B cell (primary cell): ENCODE measurements at regions not wholly inside any gene's neighbourhood (a gene's known extent, or its start where the extent isn't known, plus 50 kb on each side); places are given as distances from the start of the nearest gene placed in this dataset.

ENCODE experiments used
- ATAC-seq: fragments of 200-7000 bp; cut with Tn5 transposase; one replicate; pipeline ENCODE4 v1.10.0; 2021; ENCODE audit warnings: low read depth, mild to moderate bottlenecking, moderate number of reproducible peaks, moderate library complexity
- CTCF ChIA-PET: fragments of 350-600 bp; sonication (Branson Sonifier 250); formaldehyde crosslinking; loops from one replicate; lab custom pipeline; 2021; ENCODE audit warnings: antibody characterized with exemption, inconsistent platforms; lab: Charles Lee
- POLR2A ChIA-PET: fragments of 350-600 bp; sonication (Branson Sonifier 250); formaldehyde crosslinking; loops from one replicate; lab custom pipeline; 2021; ENCODE audit warnings: antibody characterized with exemption; lab: Charles Lee
- DNase-seq: peaks from one replicate; pipeline ENCODE4 v3.0.0; 2013
- H2AFZ ChIP-seq: 2 replicates; pipeline ENCODE4 v1.6.1; 2012; ENCODE audit warnings: mild to moderate bottlenecking, low read depth, low read length; ENCODE audit not compliant: insufficient read depth, poor library complexity, severe bottlenecking
- H3K27ac ChIP-seq, 2 donors: 1 replicate in 1 of 2; 2 replicates in 1 of 2; pipeline ENCODE4 v1.5.1; 2012 to 2013; ENCODE audit warnings: low read length in 2 of 2, mild to moderate bottlenecking in 2 of 2, moderate library complexity in 1 of 2
- H3K27me3 ChIP-seq, 4 experiments: fragments of 200-600 bp in 1 of 4; sonication (generic) in 1 of 4; replicated peaks in 1 of 4; 1 replicate in 2 of 4; 2 replicates in 2 of 4; pipeline versions ENCODE4 v1.6.1 to v1.7.0; 2013 to 2016; ENCODE audit warnings: low read length in 3 of 4, mild to moderate bottlenecking in 2 of 4, mixed read lengths in 1 of 4, moderate library complexity in 1 of 4; ENCODE audit not compliant: insufficient read depth in 4 of 4, control insufficient read depth in 3 of 4; ENCODE audit errors: control extremely low read depth in 1 of 4
- H3K36me3 ChIP-seq, 2 experiments: replicated peaks in 1 of 2; 1 replicate in 1 of 2; 2 replicates in 1 of 2; pipeline versions ENCODE4 v1.6.1 to v1.7.1; 2013; ENCODE audit warnings: low read length in 1 of 2; ENCODE audit not compliant: insufficient read depth in 2 of 2, control insufficient read depth in 1 of 2; ENCODE audit errors: control extremely low read depth in 1 of 2, extremely low read depth in 1 of 2
- H3K4me1 ChIP-seq, 2 donors: fragments of 200-600 bp in 1 of 2; sonication (generic) in 1 of 2; 1 replicate in 1 of 2; 2 replicates in 1 of 2; pipeline versions ENCODE4 v1.5.1 to v1.6.1; 2013 to 2017; ENCODE audit warnings: low read length in 2 of 2; ENCODE audit not compliant: control insufficient read depth in 2 of 2, insufficient read depth in 2 of 2
- H3K4me2 ChIP-seq: replicated peaks from 2 replicates; pipeline ENCODE3; 2012; ENCODE audit warnings: mild to moderate bottlenecking, low read depth, low read length; ENCODE audit not compliant: poor library complexity, severe bottlenecking
- H3K4me3 ChIP-seq, 5 experiments: fragments of 200-600 bp in 1 of 5; sonication (generic) in 1 of 5; 1 replicate in 3 of 5; 2 replicates in 2 of 5; pipeline versions ENCODE4 v1.5.1 to v1.7.0; 2011 to 2016; ENCODE audit warnings: low read length in 4 of 5, mild to moderate bottlenecking in 4 of 5, low read depth in 2 of 5, control low read depth in 1 of 5, moderate library complexity in 1 of 5; ENCODE audit not compliant: insufficient read depth in 1 of 5; ENCODE audit errors: control extremely low read depth in 1 of 5, extremely low read depth in 1 of 5
- H3K79me2 ChIP-seq: fragments of 200-600 bp; sonication (generic); one replicate; pipeline ENCODE4 v1.6.0; 2016; ENCODE audit warnings: low read length; ENCODE audit not compliant: control insufficient read depth, insufficient read depth
- H3K9ac ChIP-seq: fragments of 200-600 bp; sonication (generic); 2 replicates; pipeline ENCODE4 v1.6.1; 2017; ENCODE audit warnings: mild to moderate bottlenecking, low read length, moderate library complexity
- H3K9me3 ChIP-seq, 3 donors: one replicate each; pipeline versions ENCODE4 v1.6.1 to v1.7.1; 2013; ENCODE audit warnings: low read length in 2 of 3; ENCODE audit not compliant: control insufficient read depth in 2 of 3, insufficient read depth in 1 of 3; ENCODE audit errors: control extremely low read depth in 1 of 3
- H4K20me1 ChIP-seq: 2 replicates; pipeline ENCODE4 v1.6.0; 2012; ENCODE audit warnings: mild to moderate bottlenecking, low read length; ENCODE audit not compliant: insufficient read depth, control insufficient read depth, poor library complexity, severe bottlenecking
- H3K27ac Mint-ChIP-seq: one replicate; pipeline ENCODE4 v1.8.0; 2021; ENCODE audit warnings: mixed read lengths
- H3K27me3 Mint-ChIP-seq: one replicate; pipeline ENCODE4 v1.8.0; 2021; ENCODE audit warnings: mixed read lengths
- H3K4me1 Mint-ChIP-seq: one replicate; pipeline ENCODE4 v1.8.0; 2021; ENCODE audit warnings: mixed read lengths
- H3K4me3 Mint-ChIP-seq: one replicate; pipeline ENCODE4 v1.8.0; 2021; ENCODE audit warnings: mixed read lengths
- H3K9me3 Mint-ChIP-seq: one replicate; pipeline ENCODE4 v1.8.0; 2022; ENCODE audit warnings: mixed read lengths; ENCODE audit not compliant: insufficient read depth
- CTCF ChIP-seq: fragments of 200-600 bp; IDR thresholded peaks from one replicate; pipeline ENCODE4 v1.8.0; 2022; ENCODE audit warnings: antibody characterized with exemption, mild to moderate bottlenecking
- EZH2 ChIP-seq: IDR thresholded peaks from 2 replicates; pipeline ENCODE4 v1.6.1; 2012; ENCODE audit warnings: borderline replicate concordance, low read depth, mild to moderate bottlenecking, moderate library complexity, low read length; ENCODE audit not compliant: insufficient read depth, poor library complexity, severe bottlenecking
- WGBS: methylation state at CpG from one replicate; pipeline ENCODE4 v1.1.5; 2013; ENCODE audit warnings: missing lambda C conversion rate; ENCODE audit not compliant: insufficient coverage; 5-methylcytosine and 5-hydroxymethylcytosine counted together
- intact Hi-C: fragments of 100-400 bp; cut with micrococcal nuclease; formaldehyde crosslinking; loops from one replicate; pipeline ENCODE4 v1.10.0; 2022

DNA sequence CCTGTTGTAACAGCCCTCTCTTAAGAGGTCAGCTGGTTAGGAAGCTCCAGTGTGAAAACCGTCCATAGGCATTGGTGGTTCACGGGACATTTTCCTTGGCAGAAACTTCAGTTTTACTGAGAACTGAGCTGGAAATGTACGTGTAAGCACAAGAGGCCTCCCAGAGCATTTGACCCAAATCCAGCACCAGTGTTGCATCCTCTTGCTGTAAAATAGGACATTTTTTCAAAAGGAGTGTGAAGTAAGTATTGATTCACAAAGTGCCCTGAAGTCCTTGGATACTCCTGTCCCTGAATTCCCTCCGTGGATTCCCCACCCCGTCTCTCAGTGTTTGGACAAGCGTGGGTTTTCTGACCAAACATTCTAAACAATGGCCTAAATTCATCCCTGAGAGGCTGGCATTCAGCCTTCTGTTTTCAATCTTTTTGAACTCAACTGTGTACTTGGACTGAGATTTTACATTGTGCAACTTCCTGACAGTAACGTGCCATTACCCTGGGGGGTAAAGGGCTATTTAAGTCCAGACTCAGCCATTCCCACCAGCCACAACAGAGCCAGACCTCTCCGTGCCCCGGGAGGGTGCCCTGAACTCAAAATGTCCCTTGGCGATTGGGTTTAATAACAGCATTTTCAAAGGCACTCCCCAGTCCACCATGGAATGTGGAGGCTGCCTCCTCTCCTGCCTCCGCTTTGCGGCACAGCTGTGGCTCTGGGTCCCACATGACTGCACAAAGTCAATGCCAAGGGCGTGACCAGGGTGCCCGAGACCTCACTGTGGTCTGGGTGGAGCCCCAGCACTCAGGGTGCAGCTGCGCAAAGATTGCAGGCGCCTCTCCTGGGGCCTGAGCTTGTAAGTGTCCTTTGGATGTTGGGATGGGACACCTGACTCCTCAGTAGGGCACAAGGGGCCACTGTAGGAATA, 92.7 kb upstream of the AFDN start:
- DNase-seq (no peak), ATAC-seq (no peak)
- Histone ChIP-seq H3K9me3 (no peaks in the 10 kb centered on the region), H3K36me3 (no peaks in the 10 kb centered on the region), H4K20me1 (no peaks in the 10 kb centered on the region), H3K9ac (no peak overlapping the region), H3K27me3 (peaks cover 0 to 5% (median 0%) of the 10 kb centered on the region in 4 experiments), H2AFZ (no peak overlapping the region), H3K79me2 (no peaks in the 10 kb centered on the region), H3K4me2 (no peak overlapping the region), H3K4me3 (no peak overlapping the region), H3K27ac (no peak overlapping the region), H3K4me1 (peaks cover 0 to 7% of the 10 kb centered on the region in 2 donors)
- intact Hi-C loops: no loop called here
- CTCF ChIA-PET: no interaction called here
- 42% methylated on average over 14 of the region's 16 CpGs for WGBS
- peaks cover 30% of the 10 kb centered on the region for H3K27me3 Mint-ChIP-seq
- no peak overlapping the region for H3K27ac Mint-ChIP-seq
- peaks cover 4% of the 10 kb centered on the region for H3K4me1 Mint-ChIP-seq
- H3K9me3 Mint-ChIP-seq: peaks cover 4% of the 10 kb centered on the region
- H3K4me3 Mint-ChIP-seq: no peak overlapping the region
- no peak for TF ChIP-seq CTCF
- no peak for TF ChIP-seq EZH2
- POLR2A ChIA-PET: no interaction called here

- peaks cover 29% of the 10 kb centered on the region for H3K27me3 Mint-ChIP-seq
- no peak for ATAC-seq
- no peak for DNase-seq
- WGBS: 85% methylated on average over 6 of the region's 6 CpGs
- no peaks in the 10 kb centered on the region for H4K20me1 ChIP-seq
- ChIA-PET CTCF (no interaction called here), POLR2A (no interaction called here)
- H3K27ac ChIP-seq: no peak overlapping the region
- H3K27ac Mint-ChIP-seq: no peak overlapping the region
- H3K4me3 ChIP-seq: no peak overlapping the region
- peaks cover 4% of the 10 kb centered on the region for H3K4me1 Mint-ChIP-seq
- no peaks in the 10 kb centered on the region for H3K36me3 ChIP-seq
- H3K4me2 ChIP-seq: no peak overlapping the region
- no peaks in the 10 kb centered on the region for H3K79me2 ChIP-seq
- peaks cover 0 to 7% of the 10 kb centered on the region in 2 donors for H3K4me1 ChIP-seq
- H3K27me3 ChIP-seq: peaks cover 0 to 5% (median 0%) of the 10 kb centered on the region in 4 experiments
- intact Hi-C loops: no loop called here
- no peak for TF ChIP-seq CTCF
- TF ChIP-seq EZH2: no peak
- H3K9me3 ChIP-seq: no peaks in the 10 kb centered on the region
- no peak overlapping the region for H3K9ac ChIP-seq
- H2AFZ ChIP-seq: no peak overlapping the region
- H3K9me3 Mint-ChIP-seq: peaks cover 4% of the 10 kb centered on the region
- no peak overlapping the region for H3K4me3 Mint-ChIP-seq
Observed at GRCh38 chr6:167734662-167735083, 92.0 kb upstream of the AFDN start.
